ENCODE measurements at regions not wholly inside any gene's neighbourhood (a gene's known extent, or its start where the extent isn't known, plus 50 kb on each side); places are given as distances from the start of the nearest gene placed in this dataset.
A peak's percentile ranks its signal among the peaks of the same experiment; 100 is the strongest.

- TF ChIP-seq CTCF (IDR thresholded peaks at IDR 0.05), result no peak
- no peaks in the 10 kb centered on the region for H3K36me3 ChIP-seq
Measured at GRCh38 chrX:130974323-130974722, 71.3 kb upstream of the ENOX2 start.

GRCh38 chrX:130975947-130976346, 72.9 kb upstream of the ENOX2 start:
- intact Hi-C loops (cut with DNase I), result loop anchor here (5.0 kb wide), 1 partner anchor 656 kb away; no protein-coding TSS in a partner anchor

More at GRCh38 chrX:130974323-130974722, 71.3 kb upstream of the ENOX2 start:
- Histone ChIP-seq H3K4me3 (no peak overlapping the region), H3K27ac (no peak overlapping the region), H3K9me3 (no peaks in the 10 kb centered on the region), H3K4me1 (no peaks in the 10 kb centered on the region), H3K27me3 (peaks cover 4% of the 10 kb centered on the region), H3K9ac (ENCODE audit: low read depth in 2 of 2, low read length in 2 of 2) (no peak overlapping the region)
- DNase-seq, result no peak
- intact Hi-C loops (cut with DNase I), result no loop called here

GRCh38 chrX:130981836-130982235, 76.3 kb upstream of the ARHGAP36 start:
- Histone ChIP-seq H3K9me3 (no peaks in the 10 kb centered on the region), H3K27me3 (no peaks in the 10 kb centered on the region), H3K36me3 (no peaks in the 10 kb centered on the region), H3K27ac (no peak overlapping the region), H3K4me1 (no peaks in the 10 kb centered on the region), H3K4me3 (no peak overlapping the region), H3K9ac (ENCODE audit: low read depth in 2 of 2, low read length in 2 of 2) (no peak overlapping the region)
- no peak for TF ChIP-seq CTCF (IDR thresholded peaks at IDR 0.05)
- DNase-seq, result no peak
- intact Hi-C loops (cut with DNase I), result no loop called here

More at GRCh38 chrX:130975947-130976346, 72.9 kb upstream of the ENOX2 start:
- Histone ChIP-seq H3K27ac (no peak overlapping the region), H3K27me3 (peaks cover 4% of the 10 kb centered on the region), H3K4me3 (no peak overlapping the region), H3K9me3 (no peaks in the 10 kb centered on the region), H3K9ac (ENCODE audit: low read depth in 2 of 2, low read length in 2 of 2) (no peak overlapping the region), H3K4me1 (no peaks in the 10 kb centered on the region), H3K36me3 (no peaks in the 10 kb centered on the region)
- DNase-seq, result peak; percentile 42
- peak; percentile 52 for TF ChIP-seq CTCF (IDR thresholded peaks at IDR 0.05)

- no peaks in the 10 kb centered on the region for H3K36me3 ChIP-seq
- H3K4me3 ChIP-seq, result no peak overlapping the region
- no peaks in the 10 kb centered on the region for H3K27me3 ChIP-seq
- no peak for TF ChIP-seq CTCF (IDR thresholded peaks at IDR 0.05)
- intact Hi-C loops (cut with DNase I), result no loop called here
- no peak overlapping the region for H3K27ac ChIP-seq
- DNase-seq, result no peak
- no peaks in the 10 kb centered on the region for H3K9me3 ChIP-seq
- H3K4me1 ChIP-seq, result no peaks in the 10 kb centered on the region
- no peak overlapping the region for H3K9ac ChIP-seq (ENCODE audit: low read depth in 2 of 2, low read length in 2 of 2)
Measured at GRCh38 chrX:130984782-130985181, 73.4 kb upstream of the ARHGAP36 start.

GRCh38 chrX:130987241-130987640, 70.9 kb upstream of the ARHGAP36 start:
- intact Hi-C loops (cut with DNase I), result no loop called here
- H3K4me1 ChIP-seq, result no peaks in the 10 kb centered on the region
- H3K27ac ChIP-seq, result no peak overlapping the region
- H3K9ac ChIP-seq (ENCODE audit: low read depth in 2 of 2, low read length in 2 of 2), result no peak overlapping the region
- no peak for TF ChIP-seq CTCF (IDR thresholded peaks at IDR 0.05)
- H3K27me3 ChIP-seq, result no peaks in the 10 kb centered on the region
- H3K9me3 ChIP-seq, result no peaks in the 10 kb centered on the region
- no peaks in the 10 kb centered on the region for H3K36me3 ChIP-seq
- DNase-seq, result no peak
- no peak overlapping the region for H3K4me3 ChIP-seq

All from colonic mucosa (tissue), 4 donors.